ENCODE measurements at regions not wholly inside any gene's neighbourhood (a gene's known extent, or its start where the extent isn't known, plus 50 kb on each side); places are given as distances from the start of the nearest gene placed in this dataset.

GRCh38 chr14:62532181-62532580, 513.1 kb downstream of the KCNH5 start:
- no peak overlapping the region for H3K4me3 ChIP-seq (ENCODE audit: low read depth, low read length)
- TF ChIP-seq CTCF (IDR thresholded peaks at IDR 0.05; ENCODE audit: insufficient read depth, low read depth, low read length, missing control alignments) = no peak
- no peak for DNase-seq (ENCODE audit: low read depth)

- no peak for DNase-seq (ENCODE audit: low read depth)
- H3K4me3 ChIP-seq (ENCODE audit: low read depth, low read length) = no peak overlapping the region
- no peak for TF ChIP-seq CTCF (IDR thresholded peaks at IDR 0.05; ENCODE audit: insufficient read depth, low read depth, low read length, missing control alignments)
These were observed 498.3 kb downstream of the KCNH5 start for GRCh38 chr14:62546862-62547474.

GRCh38 chr14:62557416-62557815, 487.8 kb downstream of the KCNH5 start:
- no peak overlapping the region for H3K4me3 ChIP-seq (ENCODE audit: low read depth, low read length)
- no peak for TF ChIP-seq CTCF (IDR thresholded peaks at IDR 0.05; ENCODE audit: insufficient read depth, low read depth, low read length, missing control alignments)

GRCh38 chr14:62558451-62558850, 486.8 kb downstream of the KCNH5 start:
- no peak overlapping the region for H3K4me3 ChIP-seq (ENCODE audit: low read depth, low read length)
- TF ChIP-seq CTCF (IDR thresholded peaks at IDR 0.05; ENCODE audit: insufficient read depth, low read depth, low read length, missing control alignments) = no peak
- DNase-seq (ENCODE audit: low read depth) = no peak

More at GRCh38 chr14:62557416-62557815, 487.8 kb downstream of the KCNH5 start:
- no peak for DNase-seq (ENCODE audit: low read depth)

- no peak for DNase-seq (ENCODE audit: low read depth)
- TF ChIP-seq CTCF (IDR thresholded peaks at IDR 0.05; ENCODE audit: insufficient read depth, low read depth, low read length, missing control alignments) = no peak
- no peak overlapping the region for H3K4me3 ChIP-seq (ENCODE audit: low read depth, low read length)
These were observed 460.0 kb downstream of the KCNH5 start for GRCh38 chr14:62585247-62585646.

- no peak for DNase-seq (ENCODE audit: low read depth)
- H3K4me3 ChIP-seq (ENCODE audit: low read depth, low read length) = no peak overlapping the region
- no peak for TF ChIP-seq CTCF (IDR thresholded peaks at IDR 0.05; ENCODE audit: insufficient read depth, low read depth, low read length, missing control alignments)
These were observed 452.4 kb downstream of the KCNH5 start for GRCh38 chr14:62592877-62593276.

GRCh38 chr14:62597143-62597542, 448.1 kb downstream of the KCNH5 start:
- no peak overlapping the region for H3K4me3 ChIP-seq (ENCODE audit: low read depth, low read length)
- no peak for TF ChIP-seq CTCF (IDR thresholded peaks at IDR 0.05; ENCODE audit: insufficient read depth, low read depth, low read length, missing control alignments)
- DNase-seq (ENCODE audit: low read depth) = no peak

Measured in GM12865 (cell line).